Thoracic aorta (tissue), 2 donors: ENCODE measurements at regions not wholly inside any gene's neighbourhood (a gene's known extent, or its start where the extent isn't known, plus 50 kb on each side); places are given as distances from the start of the nearest gene placed in this dataset.

Source experiments
- ATAC-seq: fragments of 150-250 bp; one replicate; pipeline ENCODE4 v1.8.0; 2017; ENCODE audit warnings: low read depth; ENCODE audit not compliant: insufficient number of reproducible peaks, low FRiP score
- DNase-seq: peaks from one replicate; pipeline ENCODE4 v3.0.0-alpha.2; 2020; ENCODE audit warnings: low spot score
- H3K27ac ChIP-seq, 2 donors: fragments of 200-600 bp; sonication (generic); 1 replicate in 1 of 2; 2 replicates in 1 of 2; pipeline ENCODE4 v1.5.1; 2016; ENCODE audit warnings: mild to moderate bottlenecking in 2 of 2, moderate library complexity in 2 of 2
- H3K27me3 ChIP-seq: fragments of 200-600 bp; sonication (generic); replicated peaks from 2 replicates; pipeline ENCODE4 v1.6.0; 2016; ENCODE audit warnings: mild to moderate bottlenecking; ENCODE audit not compliant: insufficient read depth
- H3K36me3 ChIP-seq: fragments of 200-600 bp; sonication (generic); one replicate; pipeline ENCODE4 v1.5.1; 2016
- H3K4me1 ChIP-seq, 2 donors: fragments of 200-600 bp; sonication (generic); 1 replicate in 1 of 2; 2 replicates in 1 of 2; pipeline versions ENCODE4 v1.5.1 to v1.6.0; 2016; ENCODE audit warnings: low read depth in 2 of 2, mild to moderate bottlenecking in 1 of 2; ENCODE audit not compliant: control insufficient read depth in 1 of 2
- H3K4me3 ChIP-seq: fragments of 200-600 bp; sonication (generic); 2 replicates; pipeline ENCODE4 v1.5.1; 2016; ENCODE audit warnings: mild to moderate bottlenecking
- H3K9me3 ChIP-seq: fragments of 200-600 bp; sonication (generic); 2 replicates; pipeline ENCODE4 v1.5.1; 2016
- CTCF ChIP-seq: fragments of 200-600 bp; sonication (generic); IDR thresholded peaks from one replicate; pipeline ENCODE4 v1.5.1; 2019; ENCODE audit warnings: antibody characterized with exemption

- TF ChIP-seq CTCF = no peak
- DNase-seq = no peak
- Histone ChIP-seq H3K4me3 (no peak overlapping the region), H3K4me1 (peaks cover 12 to 23% of the 10 kb centered on the region in 2 donors), H3K27me3 (no peaks in the 10 kb centered on the region), H3K9me3 (no peaks in the 10 kb centered on the region), H3K36me3 (no peaks in the 10 kb centered on the region), H3K27ac (peak overlapping the region in 1 of 2 donors; percentile 29)
- ATAC-seq = no peak
Measured at GRCh38 chr12:94091624-94092023, 56.8 kb upstream of the PLXNC1 start.

GRCh38 chr12:94092516-94093241, 55.7 kb upstream of the PLXNC1 start:
- Histone ChIP-seq H3K27ac (peak overlapping the region; percentile 54 to 67), H3K4me3 (peak overlapping the region; percentile 19), H3K36me3 (no peaks in the 10 kb centered on the region), H3K27me3 (no peaks in the 10 kb centered on the region), H3K9me3 (no peaks in the 10 kb centered on the region), H3K4me1 (peaks cover 12 to 23% of the 10 kb centered on the region in 2 donors)
- peak; percentile 32 for ATAC-seq
- no peak for TF ChIP-seq CTCF
- DNase-seq = no peak

GRCh38 chr12:94094700-94095099, 53.7 kb upstream of the PLXNC1 start:
- Histone ChIP-seq H3K4me1 (peaks cover 12 to 23% of the 10 kb centered on the region in 2 donors), H3K27ac (peak overlapping the region in 1 of 2 donors; percentile 50), H3K36me3 (no peaks in the 10 kb centered on the region), H3K27me3 (no peaks in the 10 kb centered on the region), H3K4me3 (no peak overlapping the region), H3K9me3 (no peaks in the 10 kb centered on the region)
- DNase-seq (no peak), ATAC-seq (no peak)
- no peak for TF ChIP-seq CTCF

GRCh38 chr12:94095618-94096017, 52.8 kb upstream of the PLXNC1 start:
- no peak for ATAC-seq
- no peak for TF ChIP-seq CTCF

GRCh38 chr12:94098466-94098865, 49.9 kb upstream of the PLXNC1 start:
- Histone ChIP-seq H3K4me1 (peaks cover under 1 to 4% of the 10 kb centered on the region in 2 donors), H3K4me3 (no peak overlapping the region), H3K27me3 (no peaks in the 10 kb centered on the region), H3K36me3 (no peaks in the 10 kb centered on the region), H3K27ac (no peak overlapping the region), H3K9me3 (no peaks in the 10 kb centered on the region)
- no peak for DNase-seq
- ATAC-seq = no peak
- TF ChIP-seq CTCF = no peak

More at GRCh38 chr12:94095618-94096017, 52.8 kb upstream of the PLXNC1 start:
- Histone ChIP-seq H3K4me3 (no peak overlapping the region), H3K27me3 (no peaks in the 10 kb centered on the region), H3K4me1 (peaks cover 12 to 23% of the 10 kb centered on the region in 2 donors), H3K27ac (peak overlapping the region in 1 of 2 donors; percentile 50), H3K9me3 (no peaks in the 10 kb centered on the region), H3K36me3 (no peaks in the 10 kb centered on the region)
- DNase-seq = no peak
